Heart right ventricle (tissue), 16 donors: ENCODE measurements at regions not wholly inside any gene's neighbourhood (a gene's known extent, or its start where the extent isn't known, plus 50 kb on each side); places are given as distances from the start of the nearest gene placed in this dataset.

Experiments used
- ATAC-seq, 8 donors: fragments of 200-7000 bp; cut with Tn5 transposase; one replicate each; pipeline ENCODE4 v1.9.1; 2020; ENCODE audit warnings: mild to moderate bottlenecking in 8 of 8, moderate library complexity in 8 of 8, moderate number of reproducible peaks in 1 of 8
- DNase-seq, 2 donors: peaks; one replicate each; pipeline ENCODE4 v3.0.0-alpha.2; 2020
- H3K27ac ChIP-seq, 10 donors: fragments of 200-600 bp; sonication (generic) in 2 of 10; one replicate each; pipeline versions ENCODE4 v1.5.0 to v1.8.0; 2020 to 2022; ENCODE audit warnings: mild to moderate bottlenecking in 3 of 10
- H3K27me3 ChIP-seq, 7 donors: fragments of 200-600 bp; one replicate each; pipeline ENCODE4 v1.8.0; 2021 to 2022; ENCODE audit warnings: mild to moderate bottlenecking in 2 of 7
- H3K36me3 ChIP-seq, 9 donors: fragments of 200-600 bp; sonication (generic) in 1 of 9; one replicate each; pipeline versions ENCODE4 v1.5.0 to v1.8.0; 2020 to 2022; ENCODE audit warnings: mild to moderate bottlenecking in 2 of 9
- H3K4me1 ChIP-seq, 9 donors: fragments of 200-600 bp; sonication (generic) in 1 of 9; one replicate each; pipeline versions ENCODE4 v1.5.0 to v1.8.0; 2020 to 2022; ENCODE audit warnings: mild to moderate bottlenecking in 4 of 9
- H3K4me3 ChIP-seq, 10 donors: fragments of 200-600 bp; sonication (generic) in 2 of 10; one replicate each; pipeline versions ENCODE4 v1.5.0 to v1.8.0; 2020 to 2022; ENCODE audit warnings: mild to moderate bottlenecking in 7 of 10, moderate library complexity in 2 of 10
- H3K9me3 ChIP-seq, 11 donors: fragments of 200-600 bp in 10 of 11; sonication (generic) in 2 of 11; one replicate each; pipeline versions ENCODE4 v1.5.0 to v1.8.0; 2013 to 2022; ENCODE audit warnings: mild to moderate bottlenecking in 2 of 11, control low read depth in 1 of 11, moderate library complexity in 1 of 11
- WGBS, 2 donors: extraction: QIAGEN DNeasy Blood & Tissue Kit; methylation state at CpG; one replicate each; pipeline ENCODE4 v1.1.7; 2013; ENCODE audit warnings: inconsistent platforms in 1 of 2; 5-methylcytosine and 5-hydroxymethylcytosine counted together
- intact Hi-C, 10 donors: fragments of 100-400 bp; cut with DNase I; formaldehyde crosslinking; loops; one replicate each; pipeline versions ENCODE4 v1.11.1 to v1.14.2; 2022
- TF ChIP-seq, protein P1 (sequence below), 9 donors: fragments of 200-600 bp; sonication (generic) in 2 of 9; IDR thresholded peaks; one replicate each; pipeline versions ENCODE4 v1.5.0 to v1.8.0; 2021 to 2022; ENCODE audit warnings: antibody characterized with exemption in 9 of 9, mild to moderate bottlenecking in 5 of 9, moderate library complexity in 1 of 9
- donor health status: Arrhythmogenic right ventricular cardiomyopathy.
- donor health status: ischemic (EF 13 %, LVEDD 7.1; RV severe dilation, severe dysfunction).
- donor health status: healthy with polysubstance abuse.
- donor health status: DM: no; HTN: yes; CAD: no.
- donor health status: DM: no; HTN: no; CAD: no.
- donor health status: ischemic (EF 25% LVEDD 6.9; RV normal size, moderate dysfunction).
- donor health status: ischemic (EF 25% LVEDD 5.7; RV mildly dilated, moderate dysfunction).
- donor health status: healthy.
- donor health status: DM: yes; HTN: yes; CAD: no.
- donor health status: Ischemic cardiomyopathy.
- donor health status: ischemic (EF 35%, LVEDD 5.7; RV mildly dilated, moderate dysfunction).
- donor health status: nonischemic (EF 11% LVEDD 7.7; RV severe dilation, severe dysfunction).
- donor health status: DM: yes; HTN: yes; CAD: no.
- donor health status: PGD.
- donor health status: ischemic (EF 29% LVEDD 5.4; RV normal size, mild dysfunction).
- donor health status: nonischemic (EF 23%, LVEDD 6.1; RV moderate dilation, normal function).

DNA sequence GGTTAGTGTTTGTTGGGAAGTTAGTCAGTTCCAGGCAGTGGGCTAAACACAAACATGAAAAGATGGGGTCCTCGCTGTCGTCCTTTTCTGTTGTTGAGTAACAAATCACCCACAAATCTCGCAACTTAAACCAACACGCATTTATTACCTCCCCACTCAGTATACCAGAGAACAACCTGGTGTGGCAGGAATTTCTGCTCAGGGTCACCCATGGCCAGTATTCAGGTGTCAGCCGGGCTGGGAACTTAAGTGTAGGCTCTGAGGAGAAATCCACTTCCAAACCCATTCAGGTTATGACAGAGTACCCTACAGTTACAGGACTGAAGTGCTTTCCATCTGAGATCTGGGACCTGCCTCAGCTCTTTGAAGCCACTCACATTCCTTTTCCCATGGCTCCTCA lies 73.6 kb upstream of the SP4 start:
- intact Hi-C loops = no loop called here
- DNase-seq = no peak
- TF ChIP-seq, protein P1, sequence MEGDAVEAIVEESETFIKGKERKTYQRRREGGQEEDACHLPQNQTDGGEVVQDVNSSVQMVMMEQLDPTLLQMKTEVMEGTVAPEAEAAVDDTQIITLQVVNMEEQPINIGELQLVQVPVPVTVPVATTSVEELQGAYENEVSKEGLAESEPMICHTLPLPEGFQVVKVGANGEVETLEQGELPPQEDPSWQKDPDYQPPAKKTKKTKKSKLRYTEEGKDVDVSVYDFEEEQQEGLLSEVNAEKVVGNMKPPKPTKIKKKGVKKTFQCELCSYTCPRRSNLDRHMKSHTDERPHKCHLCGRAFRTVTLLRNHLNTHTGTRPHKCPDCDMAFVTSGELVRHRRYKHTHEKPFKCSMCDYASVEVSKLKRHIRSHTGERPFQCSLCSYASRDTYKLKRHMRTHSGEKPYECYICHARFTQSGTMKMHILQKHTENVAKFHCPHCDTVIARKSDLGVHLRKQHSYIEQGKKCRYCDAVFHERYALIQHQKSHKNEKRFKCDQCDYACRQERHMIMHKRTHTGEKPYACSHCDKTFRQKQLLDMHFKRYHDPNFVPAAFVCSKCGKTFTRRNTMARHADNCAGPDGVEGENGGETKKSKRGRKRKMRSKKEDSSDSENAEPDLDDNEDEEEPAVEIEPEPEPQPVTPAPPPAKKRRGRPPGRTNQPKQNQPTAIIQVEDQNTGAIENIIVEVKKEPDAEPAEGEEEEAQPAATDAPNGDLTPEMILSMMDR (IDR thresholded peaks at IDR 0.05) = no peak
- H3K4me1 ChIP-seq = peaks cover 0 to 63% (median 0%) of the 10 kb centered on the region in 9 donors
- no peaks in the 10 kb centered on the region for H3K36me3 ChIP-seq
- WGBS, 2 donors = 91 to 93% methylated on average over 5 of the region's 5 CpGs
- peaks cover 0 to 16% (median 3%) of the 10 kb centered on the region in 7 donors for H3K27me3 ChIP-seq
- H3K9me3 ChIP-seq = no peaks in the 10 kb centered on the region
- no peak overlapping the region for H3K4me3 ChIP-seq
- peak overlapping the region in 1 of 10 donors; percentile 82 for H3K27ac ChIP-seq
- ATAC-seq = no peak

DNA sequence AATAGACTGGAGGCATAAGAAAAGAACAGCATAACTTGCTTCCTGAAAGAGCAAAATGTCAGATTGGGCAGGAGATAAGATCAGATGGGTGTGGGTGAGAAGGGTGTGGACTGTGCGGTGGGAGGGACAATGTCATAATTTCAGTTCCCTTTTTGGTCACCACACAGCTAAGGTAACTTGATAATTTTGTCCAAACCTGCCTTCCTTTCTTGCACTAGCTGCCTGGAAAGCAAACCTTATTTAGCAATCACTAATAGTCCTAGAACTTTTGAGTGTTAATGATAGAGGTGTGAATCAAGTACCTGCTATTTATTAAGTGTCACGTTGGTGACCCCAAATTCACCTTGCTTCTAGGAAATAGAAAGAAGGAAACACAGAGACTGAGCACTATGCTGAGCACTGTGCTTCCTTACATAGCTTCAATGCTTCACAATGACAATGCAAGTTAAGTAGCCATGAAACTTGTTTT lies 72.4 kb upstream of the SP4 start:
- ATAC-seq = peak in 1 of 8 donors; percentile 49
- Histone ChIP-seq H3K4me3 (no peak overlapping the region), H3K4me1 (peaks cover 0 to 63% (median 0%) of the 10 kb centered on the region in 9 donors), H3K36me3 (no peaks in the 10 kb centered on the region), H3K27ac (peak overlapping the region in 1 of 10 donors; percentile 82), H3K27me3 (peaks cover 0 to 9% (median 3%) of the 10 kb centered on the region in 7 donors), H3K9me3 (no peaks in the 10 kb centered on the region)
- TF ChIP-seq, protein P1 (IDR thresholded peaks at IDR 0.05) = no peak
- no peak for DNase-seq
- intact Hi-C loops = no loop called here
- WGBS, 2 donors = 66 to 69% methylated on average over 2 of the region's 2 CpGs

DNA sequence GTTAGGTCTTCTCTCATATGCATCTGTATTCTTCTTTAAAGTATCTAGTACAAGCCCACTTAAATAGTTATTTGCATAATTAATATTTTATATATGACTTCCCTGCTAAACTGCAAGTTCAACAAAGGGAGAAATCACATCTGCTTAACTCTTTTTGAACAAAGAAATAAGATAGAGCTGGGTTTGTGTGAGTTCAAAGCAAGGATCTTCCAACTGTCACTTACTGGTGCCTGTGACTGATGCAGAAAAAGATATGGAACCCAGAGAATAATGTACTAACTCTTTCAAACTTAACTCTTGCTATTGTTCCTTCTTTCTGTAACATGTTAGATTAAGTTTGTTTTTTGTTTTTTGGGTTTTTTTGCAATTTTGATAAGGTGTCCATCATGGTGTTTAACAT lies 71.3 kb upstream of the SP4 start:
- TF ChIP-seq, protein P1 (IDR thresholded peaks at IDR 0.05) = no peak
- ATAC-seq = no peak
- Histone ChIP-seq H3K27me3 (peaks cover 0 to 7% (median 0%) of the 10 kb centered on the region in 7 donors), H3K4me1 (peaks cover 0 to 62% (median 0%) of the 10 kb centered on the region in 9 donors), H3K9me3 (no peaks in the 10 kb centered on the region), H3K36me3 (no peaks in the 10 kb centered on the region), H3K27ac (peak overlapping the region in 1 of 10 donors; percentile 82), H3K4me3 (no peak overlapping the region)
- intact Hi-C loops = no loop called here
- DNase-seq = no peak

DNA sequence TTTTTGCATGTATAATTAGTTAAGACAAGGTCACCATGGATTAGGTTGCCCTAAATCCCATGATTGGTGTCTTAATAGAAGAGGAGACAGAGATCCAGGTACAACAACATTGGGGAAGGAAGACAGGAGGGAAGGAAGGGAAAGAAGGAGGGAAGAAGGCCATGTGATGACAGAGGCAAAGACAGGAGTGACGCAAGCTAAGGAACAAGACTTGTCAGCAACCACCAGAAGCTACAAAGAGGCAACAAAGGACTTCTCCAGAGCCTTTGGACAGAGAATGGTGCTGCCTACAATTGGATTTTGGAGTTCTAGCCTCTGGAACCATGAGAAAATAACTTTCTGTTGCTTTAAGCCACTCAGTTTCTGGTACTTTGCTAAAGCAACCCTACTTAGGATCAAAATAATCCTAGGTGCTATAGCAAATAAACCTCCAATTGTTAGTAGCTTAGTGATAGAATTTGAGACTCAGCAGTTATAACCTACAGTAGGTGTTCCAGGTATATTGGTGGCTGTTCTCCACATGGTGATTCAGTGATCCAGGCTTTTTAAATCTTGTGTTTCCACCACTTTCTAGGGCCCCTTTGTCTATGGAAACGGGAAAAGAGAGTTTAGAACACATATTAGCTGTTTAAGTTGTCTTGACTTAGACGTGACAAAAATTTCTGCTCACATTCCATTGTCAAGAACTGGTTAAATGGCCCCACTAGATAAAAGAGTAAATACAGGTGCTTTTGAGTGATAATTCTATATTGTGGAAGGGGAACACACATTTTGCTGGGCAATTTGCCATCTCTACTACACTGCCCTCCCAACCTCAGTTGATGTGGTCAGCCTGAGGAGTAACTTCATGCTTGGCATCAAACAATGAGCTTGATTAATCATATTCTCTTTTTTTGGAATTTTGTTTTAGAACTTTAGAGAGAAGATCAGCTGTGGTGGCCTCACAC lies 70.5 kb upstream of the SP4 start:
- H3K9me3 ChIP-seq = no peaks in the 10 kb centered on the region
- H3K4me1 ChIP-seq = peaks cover 0 to 54% (median 0%) of the 10 kb centered on the region in 9 donors
- TF ChIP-seq, protein P1 (IDR thresholded peaks at IDR 0.05) = no peak
- intact Hi-C loops = no loop called here
- ATAC-seq (no peak), DNase-seq (no peak)
- 71 to 74% methylated on average over 3 of the region's 3 CpGs for WGBS, 2 donors
- no peaks in the 10 kb centered on the region for H3K36me3 ChIP-seq
- H3K4me3 ChIP-seq = no peak overlapping the region
- H3K27ac ChIP-seq = peak overlapping the region in 1 of 10 donors; percentile 15
- H3K27me3 ChIP-seq = peaks cover 0 to 7% (median 0%) of the 10 kb centered on the region in 7 donors
